PC-3 (cell line): ENCODE measurements at regions not wholly inside any gene's neighbourhood (a gene's known extent, or its start where the extent isn't known, plus 50 kb on each side); places are given as distances from the start of the nearest gene placed in this dataset.

ENCODE experiments used
- EZH2 ChIP-seq: fragments of 300-600 bp; sonication (generic); IDR thresholded peaks from one replicate; pipeline ENCODE4 v1.6.1; 2017; ENCODE audit warnings: antibody characterized with exemption, mild to moderate bottlenecking, low read length; ENCODE audit not compliant: unreplicated experiment
- TF ChIP-seq, protein P1 (sequence below): fragments of 300-600 bp; sonication (generic); conservative IDR thresholded peaks from 2 replicates; pipeline ENCODE4 v1.5.1; 2017; ENCODE audit warnings: antibody characterized with exemption, low read depth, mild to moderate bottlenecking, low read length

DNA sequence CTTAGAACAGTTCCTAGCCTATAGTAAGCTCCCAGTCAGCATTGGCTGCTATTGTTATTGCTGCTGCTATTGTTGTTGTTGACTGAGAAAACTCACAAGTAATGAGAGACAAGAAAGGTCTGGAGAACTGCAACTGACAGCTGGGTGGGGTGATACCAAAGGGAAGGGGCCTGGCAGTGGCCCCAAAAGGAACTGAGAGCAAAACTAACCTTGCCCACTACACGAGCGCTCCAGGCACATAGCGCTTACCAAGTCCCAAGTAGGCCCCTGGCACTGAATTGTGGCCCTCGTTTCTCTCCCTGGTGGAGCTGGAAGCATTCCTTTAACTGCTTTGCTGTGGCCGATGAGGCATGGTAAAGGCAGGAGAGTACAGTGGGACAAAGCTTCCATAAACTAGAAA, 59.7 kb downstream of the KCTD12 start:
- TF ChIP-seq, protein P1, sequence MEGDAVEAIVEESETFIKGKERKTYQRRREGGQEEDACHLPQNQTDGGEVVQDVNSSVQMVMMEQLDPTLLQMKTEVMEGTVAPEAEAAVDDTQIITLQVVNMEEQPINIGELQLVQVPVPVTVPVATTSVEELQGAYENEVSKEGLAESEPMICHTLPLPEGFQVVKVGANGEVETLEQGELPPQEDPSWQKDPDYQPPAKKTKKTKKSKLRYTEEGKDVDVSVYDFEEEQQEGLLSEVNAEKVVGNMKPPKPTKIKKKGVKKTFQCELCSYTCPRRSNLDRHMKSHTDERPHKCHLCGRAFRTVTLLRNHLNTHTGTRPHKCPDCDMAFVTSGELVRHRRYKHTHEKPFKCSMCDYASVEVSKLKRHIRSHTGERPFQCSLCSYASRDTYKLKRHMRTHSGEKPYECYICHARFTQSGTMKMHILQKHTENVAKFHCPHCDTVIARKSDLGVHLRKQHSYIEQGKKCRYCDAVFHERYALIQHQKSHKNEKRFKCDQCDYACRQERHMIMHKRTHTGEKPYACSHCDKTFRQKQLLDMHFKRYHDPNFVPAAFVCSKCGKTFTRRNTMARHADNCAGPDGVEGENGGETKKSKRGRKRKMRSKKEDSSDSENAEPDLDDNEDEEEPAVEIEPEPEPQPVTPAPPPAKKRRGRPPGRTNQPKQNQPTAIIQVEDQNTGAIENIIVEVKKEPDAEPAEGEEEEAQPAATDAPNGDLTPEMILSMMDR: no peak
- TF ChIP-seq EZH2: no peak
